OCI-LY1 (cell line): ENCODE measurements at regions not wholly inside any gene's neighbourhood (a gene's known extent, or its start where the extent isn't known, plus 50 kb on each side); places are given as distances from the start of the nearest gene placed in this dataset.
"Not testable (repeated sequence)": the region's sequence is repeated elsewhere in the genome, so short reads cannot be mapped to it uniquely, and the experiment has no call there.

Experiments
- H2AFZ ChIP-seq: fragments of 200-600 bp; sonication (generic), shearing (Covaris generic); 2 replicates; pipeline ENCODE4 v1.6.0; 2014; ENCODE audit warnings: antibody characterized with exemption, mild to moderate bottlenecking, low read length
- H3F3A ChIP-seq: fragments of 200-600 bp; sonication (generic), shearing (Covaris generic); 2 replicates; pipeline ENCODE4 v1.6.0; 2014; ENCODE audit warnings: mild to moderate bottlenecking, antibody characterized with exemption, low read length, moderate library complexity; ENCODE audit not compliant: insufficient read depth
- H3K27ac ChIP-seq: fragments of 200-600 bp; sonication (generic); 2 replicates; pipeline ENCODE4 v1.5.1; 2014; ENCODE audit warnings: low read length, mixed run types, mild to moderate bottlenecking, low read depth; ENCODE audit not compliant: poor library complexity, severe bottlenecking
- H3K27me3 ChIP-seq: fragments of 200-600 bp; sonication (generic); 2 replicates; pipeline ENCODE4 v1.6.0; 2014; ENCODE audit warnings: antibody characterized with exemption, mild to moderate bottlenecking, low read length, moderate library complexity; ENCODE audit not compliant: insufficient read depth
- H3K36me3 ChIP-seq: fragments of 200-600 bp; sonication (generic); 2 replicates; pipeline ENCODE4 v1.6.1; 2014; ENCODE audit warnings: mild to moderate bottlenecking, antibody characterized with exemption, low read length, moderate library complexity, mixed read lengths; ENCODE audit not compliant: insufficient read depth
- H3K4me1 ChIP-seq: fragments of 200-600 bp; sonication (generic); 2 replicates; pipeline ENCODE4 v1.5.1; 2014; ENCODE audit warnings: mild to moderate bottlenecking, low read length, moderate library complexity; ENCODE audit not compliant: insufficient read depth, severe bottlenecking
- H3K4me2 ChIP-seq: fragments of 200-600 bp; sonication (generic), shearing (Covaris generic); 2 replicates; pipeline ENCODE4 v1.6.1; 2014; ENCODE audit warnings: low read length
- H3K4me3 ChIP-seq: fragments of 200-600 bp; sonication (generic); 2 replicates; pipeline ENCODE4 v1.5.1; 2014; ENCODE audit warnings: low read length, low read depth, mild to moderate bottlenecking, mixed read lengths; ENCODE audit not compliant: poor library complexity, severe bottlenecking
- H3K79me2 ChIP-seq: fragments of 200-600 bp; shearing (Covaris generic); 2 replicates; pipeline ENCODE4 v1.6.1; 2016; ENCODE audit warnings: mixed run types, low read length, mixed read lengths; ENCODE audit not compliant: insufficient read depth
- H3K9ac ChIP-seq: fragments of 200-600 bp; sonication (generic), shearing (Covaris generic); 2 replicates; pipeline ENCODE4 v1.6.1; 2014; ENCODE audit warnings: mild to moderate bottlenecking, low read length, mixed read lengths
- H3K9me2 ChIP-seq: fragments of 200-600 bp; sonication (generic), shearing (Covaris generic); 2 replicates; pipeline ENCODE4 v1.6.1; 2014; ENCODE audit warnings: low read depth, mild to moderate bottlenecking, low read length, mixed read lengths
- H3K9me3 ChIP-seq: fragments of 200-600 bp; shearing (Covaris generic); 2 replicates; pipeline ENCODE4 v1.6.1; 2014; ENCODE audit warnings: low read length, mixed read lengths
- H4K20me1 ChIP-seq: fragments of 200-600 bp; sonication (generic), shearing (Covaris generic); 2 replicates; pipeline ENCODE4 v1.6.0; 2016; ENCODE audit warnings: mild to moderate bottlenecking, low read length; ENCODE audit not compliant: insufficient read depth
- EZH2 ChIP-seq: fragments of 200-600 bp; sonication (generic), shearing (Covaris generic); IDR thresholded peaks from 2 replicates; pipeline ENCODE4 v1.8.0; 2017; ENCODE audit warnings: borderline replicate concordance, mixed run types, mild to moderate bottlenecking, antibody characterized with exemption, low read length, moderate library complexity, mixed read lengths
- TF ChIP-seq, protein P1 (sequence below): fragments of 200-600 bp; sonication (generic), shearing (Covaris generic); IDR thresholded peaks from 2 replicates; pipeline ENCODE4 v1.5.1; 2017; ENCODE audit warnings: mild to moderate bottlenecking, antibody characterized with exemption, low read length, moderate library complexity, mixed read lengths

DNA sequence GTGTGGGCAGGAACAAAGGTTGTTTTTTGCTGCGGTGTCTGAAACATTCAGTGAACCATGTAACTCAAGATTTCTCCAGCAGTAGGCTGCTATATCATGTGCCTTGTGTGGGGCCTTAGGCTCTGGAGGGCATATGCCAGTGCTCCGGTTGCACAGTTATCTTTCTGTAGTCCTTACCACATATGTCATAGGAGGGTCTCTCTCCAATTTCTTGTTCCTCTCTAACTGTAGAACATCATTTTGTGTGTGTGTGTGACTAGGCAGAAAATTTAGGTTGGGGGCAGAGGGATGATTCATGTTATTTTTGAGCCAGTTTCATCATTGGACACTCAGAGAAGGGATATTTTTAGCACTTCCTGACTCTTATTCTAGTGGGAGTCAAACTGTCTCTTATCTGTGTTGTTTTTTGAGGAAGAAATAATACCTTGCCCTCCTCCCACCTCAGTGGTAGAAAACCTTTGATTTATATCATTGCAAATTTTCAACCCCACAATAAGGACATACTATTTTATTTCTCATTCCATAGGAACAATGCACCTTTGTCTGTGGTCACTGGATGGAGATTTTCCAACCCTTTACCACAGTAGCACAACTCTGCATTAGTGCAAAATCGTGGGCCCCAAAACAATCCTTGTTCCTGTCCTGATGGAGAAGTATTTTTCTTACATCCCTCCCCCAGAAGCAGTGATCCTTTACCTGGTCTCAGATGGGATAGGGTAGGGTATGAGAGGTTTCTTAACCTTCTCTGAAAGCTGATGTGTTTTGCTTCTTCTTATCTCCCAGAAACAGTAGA lies 113.9 kb downstream of the CCDC74A start:
- Histone ChIP-seq H3K79me2 (no peaks in the 10 kb centered on the region), H3K9ac (no peak overlapping the region), H3K36me3 (no peaks in the 10 kb centered on the region; the same call in 1 of the 2 replicates), H3K4me1 (peaks cover 16% of the 10 kb centered on the region), H4K20me1 (no peaks in the 10 kb centered on the region), H3K4me3 (no peak overlapping the region), H3K27me3 (no peaks in the 10 kb centered on the region), H2AFZ (no peak overlapping the region), H3K27ac (no peak overlapping the region), H3K9me3 (no peaks in the 10 kb centered on the region), H3K9me2 (no peaks in the 10 kb centered on the region), H3K4me2 (no peak overlapping the region), H3F3A (no peaks in the 10 kb centered on the region)
- TF ChIP-seq, protein P1, sequence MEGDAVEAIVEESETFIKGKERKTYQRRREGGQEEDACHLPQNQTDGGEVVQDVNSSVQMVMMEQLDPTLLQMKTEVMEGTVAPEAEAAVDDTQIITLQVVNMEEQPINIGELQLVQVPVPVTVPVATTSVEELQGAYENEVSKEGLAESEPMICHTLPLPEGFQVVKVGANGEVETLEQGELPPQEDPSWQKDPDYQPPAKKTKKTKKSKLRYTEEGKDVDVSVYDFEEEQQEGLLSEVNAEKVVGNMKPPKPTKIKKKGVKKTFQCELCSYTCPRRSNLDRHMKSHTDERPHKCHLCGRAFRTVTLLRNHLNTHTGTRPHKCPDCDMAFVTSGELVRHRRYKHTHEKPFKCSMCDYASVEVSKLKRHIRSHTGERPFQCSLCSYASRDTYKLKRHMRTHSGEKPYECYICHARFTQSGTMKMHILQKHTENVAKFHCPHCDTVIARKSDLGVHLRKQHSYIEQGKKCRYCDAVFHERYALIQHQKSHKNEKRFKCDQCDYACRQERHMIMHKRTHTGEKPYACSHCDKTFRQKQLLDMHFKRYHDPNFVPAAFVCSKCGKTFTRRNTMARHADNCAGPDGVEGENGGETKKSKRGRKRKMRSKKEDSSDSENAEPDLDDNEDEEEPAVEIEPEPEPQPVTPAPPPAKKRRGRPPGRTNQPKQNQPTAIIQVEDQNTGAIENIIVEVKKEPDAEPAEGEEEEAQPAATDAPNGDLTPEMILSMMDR: no peak
- no peak for TF ChIP-seq EZH2

DNA sequence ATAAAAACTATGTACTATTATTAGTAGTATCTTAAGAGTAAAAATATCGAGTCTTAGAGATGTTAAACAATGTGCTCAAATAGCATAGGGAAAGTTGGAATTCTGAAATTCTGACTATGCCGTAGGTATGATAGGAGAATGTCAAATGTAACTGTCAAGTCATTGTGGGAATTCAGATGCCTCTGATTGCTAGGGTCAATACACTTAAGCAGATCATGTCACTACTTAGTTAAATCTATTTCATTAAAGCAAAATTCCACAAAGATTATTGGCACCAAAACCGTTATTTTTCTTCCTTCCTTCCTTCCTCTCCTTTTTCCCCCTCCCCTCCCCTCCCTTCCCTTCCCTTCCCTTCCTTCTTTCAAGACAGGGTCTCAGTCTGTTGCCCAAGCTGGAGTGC lies 115.5 kb downstream of the CCDC74A start:
- H3K27me3 ChIP-seq, H2AFZ ChIP-seq, H3K4me2 ChIP-seq, H4K20me1 ChIP-seq, H3K9ac ChIP-seq, H3K9me2 ChIP-seq, H3F3A ChIP-seq, H3K79me2 ChIP-seq, H3K27ac ChIP-seq, H3K9me3 ChIP-seq, H3K4me3 ChIP-seq, H3K36me3 ChIP-seq: not testable (repeated sequence)
- peaks cover 12% of the 10 kb centered on the region for H3K4me1 ChIP-seq

GRCh38 chr2:131645177-131645765 lies 117.6 kb downstream of the CCDC74A start:
- Histone ChIP-seq H3K27ac (no peak overlapping the region), H3K9me3 (no peaks in the 10 kb centered on the region), H4K20me1 (no peaks in the 10 kb centered on the region), H3K79me2 (no peaks in the 10 kb centered on the region), H3K9me2 (no peaks in the 10 kb centered on the region), H3K27me3 (no peaks in the 10 kb centered on the region), H3K9ac (no peak overlapping the region), H3K4me1 (peaks cover 12% of the 10 kb centered on the region), H3F3A (no peaks in the 10 kb centered on the region), H3K4me3 (no peak overlapping the region), H3K4me2 (no peak overlapping the region), H2AFZ (no peak overlapping the region), H3K36me3 (no peaks in the 10 kb centered on the region)
- TF ChIP-seq EZH2: no peak
- TF ChIP-seq, protein P1: no peak

DNA sequence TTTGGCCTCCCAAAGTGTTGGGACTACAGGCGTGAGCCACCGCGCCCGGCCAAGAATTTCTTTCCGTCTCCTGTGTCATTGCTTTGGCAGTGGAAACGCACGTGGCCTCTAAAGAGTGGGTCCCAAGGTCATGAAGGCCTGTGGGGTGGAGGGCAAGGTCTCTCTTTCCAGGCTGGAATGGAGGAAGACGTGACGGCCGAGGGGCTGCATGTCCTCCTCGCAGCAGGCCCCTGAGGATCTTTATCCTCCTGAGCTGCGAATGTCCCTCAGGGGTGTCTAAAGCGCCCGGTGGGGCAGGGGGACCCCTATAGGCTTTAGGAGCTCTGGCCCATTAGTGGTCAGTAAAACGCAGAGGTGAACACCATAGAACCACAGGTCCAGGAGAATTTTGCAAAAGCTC lies 118.5 kb downstream of the CCDC74A start:
- H3F3A ChIP-seq: not testable (repeated sequence)

More for the DNA sequence above, 118.5 kb downstream of the CCDC74A start:
- H3K79me2 ChIP-seq, H3K4me3 ChIP-seq, H3K9me2 ChIP-seq, H3K4me1 ChIP-seq, H3K9ac ChIP-seq, H2AFZ ChIP-seq, H3K9me3 ChIP-seq, H3K27ac ChIP-seq, H3K27me3 ChIP-seq, H4K20me1 ChIP-seq, H3K36me3 ChIP-seq, H3K4me2 ChIP-seq: not testable (repeated sequence)
